ENCODE measurements at regions not wholly inside any gene's neighbourhood (a gene's known extent, or its start where the extent isn't known, plus 50 kb on each side); places are given as distances from the start of the nearest gene placed in this dataset.

DNA sequence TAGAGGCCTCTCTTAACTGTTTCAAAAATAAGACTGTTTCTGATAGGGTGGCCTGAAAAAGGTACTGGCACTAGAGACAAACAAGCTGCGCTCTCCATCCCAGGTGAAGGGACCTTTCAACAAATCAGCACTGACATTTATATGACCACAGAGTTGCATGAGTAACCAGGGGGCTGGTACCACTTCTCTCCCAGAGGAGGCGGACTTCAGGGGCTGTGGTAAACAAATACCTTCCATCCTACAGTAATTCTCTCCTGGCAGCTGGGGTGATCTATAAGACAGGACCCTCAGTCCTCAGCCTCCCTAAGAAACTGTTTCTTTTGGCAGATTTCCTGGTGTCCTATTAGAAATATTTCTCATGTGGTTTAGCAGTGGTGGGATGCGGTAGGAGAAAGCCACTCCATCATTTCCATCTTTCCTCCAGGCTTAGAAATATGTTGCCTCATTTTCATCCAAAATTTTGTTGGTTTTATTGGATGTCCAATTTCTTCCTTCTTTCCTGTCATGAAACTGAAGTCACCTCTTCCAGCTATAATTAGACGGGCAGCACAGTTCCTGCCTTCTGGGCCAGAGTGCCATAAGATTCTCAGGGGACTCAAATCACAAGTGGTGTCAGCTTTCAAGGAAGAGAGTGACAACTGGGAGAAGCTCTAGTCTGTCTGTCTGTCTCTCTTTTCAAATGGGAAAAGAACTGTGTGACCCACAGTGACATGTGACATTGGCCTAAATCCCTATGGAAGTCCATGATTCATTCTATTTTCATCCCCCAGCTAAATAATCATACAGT lies 96.4 kb downstream of the CYRIA start:
- peak; percentile 50 for DNase-seq (ENCODE audit: low read depth)
- H3K4me3 ChIP-seq (ENCODE audit: low read depth, low read length) = no peak overlapping the region
- TF ChIP-seq, protein P1, sequence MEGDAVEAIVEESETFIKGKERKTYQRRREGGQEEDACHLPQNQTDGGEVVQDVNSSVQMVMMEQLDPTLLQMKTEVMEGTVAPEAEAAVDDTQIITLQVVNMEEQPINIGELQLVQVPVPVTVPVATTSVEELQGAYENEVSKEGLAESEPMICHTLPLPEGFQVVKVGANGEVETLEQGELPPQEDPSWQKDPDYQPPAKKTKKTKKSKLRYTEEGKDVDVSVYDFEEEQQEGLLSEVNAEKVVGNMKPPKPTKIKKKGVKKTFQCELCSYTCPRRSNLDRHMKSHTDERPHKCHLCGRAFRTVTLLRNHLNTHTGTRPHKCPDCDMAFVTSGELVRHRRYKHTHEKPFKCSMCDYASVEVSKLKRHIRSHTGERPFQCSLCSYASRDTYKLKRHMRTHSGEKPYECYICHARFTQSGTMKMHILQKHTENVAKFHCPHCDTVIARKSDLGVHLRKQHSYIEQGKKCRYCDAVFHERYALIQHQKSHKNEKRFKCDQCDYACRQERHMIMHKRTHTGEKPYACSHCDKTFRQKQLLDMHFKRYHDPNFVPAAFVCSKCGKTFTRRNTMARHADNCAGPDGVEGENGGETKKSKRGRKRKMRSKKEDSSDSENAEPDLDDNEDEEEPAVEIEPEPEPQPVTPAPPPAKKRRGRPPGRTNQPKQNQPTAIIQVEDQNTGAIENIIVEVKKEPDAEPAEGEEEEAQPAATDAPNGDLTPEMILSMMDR (conservative IDR thresholded peaks at IDR 0.05; ENCODE audit: low read depth, low read length) = no peak

- TF ChIP-seq, protein P1 (conservative IDR thresholded peaks at IDR 0.05; ENCODE audit: low read depth, low read length) = no peak
- H3K4me3 ChIP-seq (ENCODE audit: low read depth, low read length) = no peak overlapping the region
- no peak for DNase-seq (ENCODE audit: low read depth)
These were observed 98.9 kb downstream of the CYRIA start for GRCh38 chr2:16566701-16567100.

GRCh38 chr2:16565481-16565880 lies 100.2 kb downstream of the CYRIA start:
- H3K4me3 ChIP-seq (ENCODE audit: low read depth, low read length) = no peak overlapping the region
- no peak for DNase-seq (ENCODE audit: low read depth)
- TF ChIP-seq, protein P1 (conservative IDR thresholded peaks at IDR 0.05; ENCODE audit: low read depth, low read length) = no peak

- DNase-seq (ENCODE audit: low read depth) = no peak
- TF ChIP-seq, protein P1 (conservative IDR thresholded peaks at IDR 0.05; ENCODE audit: low read depth, low read length) = no peak
- H3K4me3 ChIP-seq (ENCODE audit: low read depth, low read length) = no peak overlapping the region
These were observed 104.0 kb downstream of the CYRIA start for GRCh38 chr2:16561676-16562075.

DNA sequence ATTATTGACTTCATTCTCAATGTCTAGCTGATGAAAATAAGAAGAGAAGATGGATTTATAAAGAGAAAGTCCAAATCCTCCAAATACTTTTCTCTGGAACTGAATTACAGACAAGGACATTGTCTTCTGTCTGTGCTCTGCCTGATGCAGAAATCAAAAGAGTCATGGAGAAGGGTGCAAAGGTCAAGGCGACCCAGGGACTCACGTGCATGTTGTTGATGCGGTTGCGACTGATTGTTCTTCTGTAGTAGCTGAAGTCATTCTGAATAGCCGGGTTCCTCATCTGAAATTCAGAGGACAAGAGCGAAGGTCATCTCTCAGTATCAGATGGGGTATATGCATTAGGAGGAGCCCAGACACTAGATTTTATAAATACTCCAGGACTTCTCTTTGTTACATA lies 104.4 kb downstream of the CYRIA start:
- H3K4me3 ChIP-seq (ENCODE audit: low read depth, low read length) = no peak overlapping the region
- TF ChIP-seq, protein P1 (conservative IDR thresholded peaks at IDR 0.05; ENCODE audit: low read depth, low read length) = no peak
- no peak for DNase-seq (ENCODE audit: low read depth)

DNA sequence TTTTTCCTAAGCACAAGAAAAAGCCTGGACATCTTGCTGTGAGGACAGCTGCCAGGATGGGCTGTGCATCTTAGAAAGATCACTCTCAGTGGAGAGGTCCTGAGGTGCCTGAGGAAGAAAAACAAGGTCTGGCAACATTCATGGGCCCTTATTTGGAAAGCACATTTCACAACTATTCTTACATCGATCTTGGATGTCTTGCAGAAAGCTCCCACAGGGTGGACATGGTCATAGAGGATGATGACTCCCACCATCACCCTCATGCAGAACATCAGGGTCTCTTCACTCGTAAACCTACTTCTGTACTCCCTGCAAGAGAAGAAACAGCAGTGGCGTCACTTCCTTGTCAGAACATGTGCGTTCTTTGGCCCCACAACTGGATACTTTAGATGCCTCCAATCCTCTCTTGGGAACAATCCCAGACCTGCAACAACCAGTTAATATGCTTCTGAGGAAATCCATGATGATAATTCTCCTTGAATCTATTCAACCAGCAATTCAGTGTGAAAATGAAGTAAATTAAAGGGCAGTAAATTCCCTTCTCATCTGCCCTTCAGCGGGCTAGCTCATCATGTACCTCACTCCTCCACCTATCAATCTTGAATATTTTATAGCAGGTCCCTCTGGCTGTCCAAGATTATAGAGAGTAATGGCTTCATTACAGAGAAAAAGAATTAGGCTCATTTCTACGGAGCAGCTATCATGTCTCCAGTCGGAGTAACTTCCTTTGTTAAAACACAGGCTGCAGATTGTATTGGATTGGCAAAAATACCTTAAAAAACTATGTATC lies 106.2 kb downstream of the CYRIA start:
- peak; percentile 54 for DNase-seq (ENCODE audit: low read depth)
- H3K4me3 ChIP-seq (ENCODE audit: low read depth, low read length) = no peak overlapping the region
- TF ChIP-seq, protein P1 (conservative IDR thresholded peaks at IDR 0.05; ENCODE audit: low read depth, low read length) = no peak

Data from choroid plexus epithelial cell (primary cell).